NCI-H82 (cell line): ENCODE measurements at regions not wholly inside any gene's neighbourhood (a gene's known extent, or its start where the extent isn't known, plus 50 kb on each side); places are given as distances from the start of the nearest gene placed in this dataset.
A peak's percentile ranks its signal among the peaks of the same experiment; 100 is the strongest.

ENCODE experiments used
- DNase-seq: peaks from one replicate; lab custom pipeline; 2025; lab: John Stamatoyannopoulos, UW

GRCh38 chr22:47484960-47485569 is 722.6 kb downstream of the TBC1D22A start:
- DNase-seq: no peak

GRCh38 chr22:47476231-47476630 is 713.8 kb downstream of the TBC1D22A start:
- DNase-seq: no peak

- DNase-seq: no peak
Observed at GRCh38 chr22:47474895-47475294, 712.4 kb downstream of the TBC1D22A start.

- no peak for DNase-seq
Observed at GRCh38 chr22:47474464-47474863, 712.0 kb downstream of the TBC1D22A start.

- no peak for DNase-seq
Observed at GRCh38 chr22:47472636-47473035, 710.2 kb downstream of the TBC1D22A start.

GRCh38 chr22:47471406-47471805 is 709.0 kb downstream of the TBC1D22A start:
- no peak for DNase-seq

- no peak for DNase-seq
Observed at GRCh38 chr22:47465809-47466208, 703.4 kb downstream of the TBC1D22A start.

GRCh38 chr22:47465222-47465621 is 702.8 kb downstream of the TBC1D22A start:
- no peak for DNase-seq

- DNase-seq: no peak
Observed at GRCh38 chr22:47463220-47463619, 700.8 kb downstream of the TBC1D22A start.

- DNase-seq: no peak
Observed at GRCh38 chr22:47460861-47461260, 698.4 kb downstream of the TBC1D22A start.

GRCh38 chr22:47460176-47460575 is 697.7 kb downstream of the TBC1D22A start:
- DNase-seq: no peak

GRCh38 chr22:47458348-47458747 is 695.9 kb downstream of the TBC1D22A start:
- no peak for DNase-seq

GRCh38 chr22:47457509-47458300 is 695.3 kb downstream of the TBC1D22A start:
- no peak for DNase-seq

- no peak for DNase-seq
Observed at GRCh38 chr22:47457021-47457420, 694.6 kb downstream of the TBC1D22A start.

- DNase-seq: no peak
Observed at GRCh38 chr22:47456031-47456430, 693.6 kb downstream of the TBC1D22A start.

GRCh38 chr22:47453049-47453448 is 690.6 kb downstream of the TBC1D22A start:
- no peak for DNase-seq

GRCh38 chr22:47452184-47452583 is 689.7 kb downstream of the TBC1D22A start:
- DNase-seq: peak; percentile 56

- DNase-seq: no peak
Observed at GRCh38 chr22:47450876-47451475, 688.5 kb downstream of the TBC1D22A start.

- DNase-seq: no peak
Observed at GRCh38 chr22:47449508-47450270, 687.2 kb downstream of the TBC1D22A start.

GRCh38 chr22:47448231-47449223 is 686.1 kb downstream of the TBC1D22A start:
- no peak for DNase-seq
